OCI-LY3 (cell line): ENCODE measurements at regions not wholly inside any gene's neighbourhood (a gene's known extent, or its start where the extent isn't known, plus 50 kb on each side); places are given as distances from the start of the nearest gene placed in this dataset.

Source experiments
- H2AFZ ChIP-seq: fragments of 200-600, 300-600 bp; shearing (Covaris generic); 2 replicates; pipeline ENCODE4 v1.6.0; 2014; ENCODE audit warnings: antibody characterized with exemption, low read depth, low read length
- H3K27ac ChIP-seq: fragments of 200-600, 300-600 bp; sonication (generic); 2 replicates; pipeline ENCODE4 v1.5.1; 2014; ENCODE audit warnings: mild to moderate bottlenecking, low read length, moderate library complexity, mixed read lengths
- H3K27me3 ChIP-seq: fragments of 200-600, 300-600 bp; sonication (generic); 2 replicates; pipeline ENCODE4 v1.6.1; 2014; ENCODE audit warnings: low read depth, low read length, mixed read lengths
- H3K36me3 ChIP-seq: fragments of 200-600, 300-600 bp; sonication (generic); replicated peaks from 2 replicates; pipeline ENCODE3; 2014; ENCODE audit warnings: low read depth, low read length, mixed read lengths
- H3K4me1 ChIP-seq: fragments of 300-600, 200-600 bp; sonication (generic); 2 replicates; pipeline ENCODE4 v1.6.1; 2014; ENCODE audit warnings: low read length, mixed read lengths
- H3K4me2 ChIP-seq: fragments of 200-600, 300-600 bp; sonication (generic); 2 replicates; pipeline ENCODE4 v1.6.1; 2014; ENCODE audit warnings: low read length, mixed read lengths
- H3K4me3 ChIP-seq: fragments of 300-600, 200-600 bp; sonication (generic); 2 replicates; pipeline ENCODE4 v1.5.1; 2014; ENCODE audit warnings: antibody characterized with exemption, mild to moderate bottlenecking, low read length, moderate library complexity
- H3K79me2 ChIP-seq: fragments of 300-600, 200-600 bp; shearing (Covaris generic); 2 replicates; pipeline ENCODE4 v1.6.1; 2014; ENCODE audit warnings: mild to moderate bottlenecking, low read length, mixed read lengths
- H3K9ac ChIP-seq: fragments of 300-600, 200-600 bp; shearing (Covaris generic); 2 replicates; pipeline ENCODE4 v1.6.0; 2014; ENCODE audit warnings: mild to moderate bottlenecking, low read length, moderate library complexity
- H3K9me3 ChIP-seq: fragments of 200-600, 300-600 bp; shearing (Covaris generic); 2 replicates; pipeline ENCODE4 v1.6.1; 2014; ENCODE audit warnings: low read length, mixed read lengths; ENCODE audit not compliant: insufficient read depth
- H4K20me1 ChIP-seq: fragments of 200-600, 300-600 bp; sonication (generic); 2 replicates; pipeline ENCODE4 v1.6.1; 2016; ENCODE audit warnings: low read length, mixed read lengths; ENCODE audit not compliant: insufficient read depth
- CTCF ChIP-seq: fragments of 200-600, 300-600 bp; sonication (generic); IDR thresholded peaks from 2 replicates; pipeline ENCODE4 v1.5.1; 2014; ENCODE audit warnings: antibody characterized with exemption, low read length, low read depth
- EZH2phosphoT487 ChIP-seq: fragments of 200-600 bp; shearing (Covaris generic); IDR thresholded peaks from 2 replicates; pipeline ENCODE4 v1.6.1; 2018; ENCODE audit warnings: antibody characterized with exemption, mixed run types, low read depth

GRCh38 chr4:43238008-43238407 lies 345.5 kb downstream of the GRXCR1 start:
- Histone ChIP-seq H3K27ac (no peak overlapping the region), H3K9ac (no peak overlapping the region), H4K20me1 (no peaks in the 10 kb centered on the region), H2AFZ (no peak overlapping the region), H3K79me2 (no peaks in the 10 kb centered on the region), H3K4me3 (no peak overlapping the region), H3K4me1 (no peaks in the 10 kb centered on the region), H3K4me2 (no peak overlapping the region), H3K9me3 (no peaks in the 10 kb centered on the region), H3K36me3 (no peaks in the 10 kb centered on the region), H3K27me3 (no peaks in the 10 kb centered on the region)
- no peak for TF ChIP-seq EZH2phosphoT487
- no peak for TF ChIP-seq CTCF

GRCh38 chr4:43238585-43238984 lies 346.1 kb downstream of the GRXCR1 start:
- H3K27ac ChIP-seq, result no peak overlapping the region
- H3K4me1 ChIP-seq, result peaks cover 1% of the 10 kb centered on the region
- H3K4me2 ChIP-seq, result no peak overlapping the region
- no peaks in the 10 kb centered on the region for H3K27me3 ChIP-seq
- no peak overlapping the region for H3K9ac ChIP-seq
- H3K79me2 ChIP-seq, result no peaks in the 10 kb centered on the region
- H2AFZ ChIP-seq, result no peak overlapping the region
- H3K36me3 ChIP-seq, result no peaks in the 10 kb centered on the region
- no peak for TF ChIP-seq EZH2phosphoT487
- TF ChIP-seq CTCF, result no peak
- H3K4me3 ChIP-seq, result no peak overlapping the region
- no peaks in the 10 kb centered on the region for H3K9me3 ChIP-seq
- no peaks in the 10 kb centered on the region for H4K20me1 ChIP-seq

- H3K27me3 ChIP-seq, result no peaks in the 10 kb centered on the region
Observed at GRCh38 chr4:43241104-43241503, 348.6 kb downstream of the GRXCR1 start.

GRCh38 chr4:43242606-43243005 lies 350.1 kb downstream of the GRXCR1 start:
- no peak overlapping the region for H3K27ac ChIP-seq
- H3K4me2 ChIP-seq, result no peak overlapping the region
- H2AFZ ChIP-seq, result no peak overlapping the region

More at GRCh38 chr4:43241104-43241503, 348.6 kb downstream of the GRXCR1 start:
- Histone ChIP-seq H3K4me1 (peaks cover 20% of the 10 kb centered on the region), H3K4me2 (no peak overlapping the region), H3K27ac (no peak overlapping the region), H2AFZ (no peak overlapping the region), H3K9ac (no peak overlapping the region), H3K4me3 (no peak overlapping the region), H3K79me2 (no peaks in the 10 kb centered on the region), H3K36me3 (no peaks in the 10 kb centered on the region), H4K20me1 (no peaks in the 10 kb centered on the region), H3K9me3 (no peaks in the 10 kb centered on the region)
- TF ChIP-seq CTCF, result no peak
- no peak for TF ChIP-seq EZH2phosphoT487

More at GRCh38 chr4:43242606-43243005, 350.1 kb downstream of the GRXCR1 start:
- Histone ChIP-seq H3K79me2 (no peaks in the 10 kb centered on the region), H3K4me3 (no peak overlapping the region), H4K20me1 (no peaks in the 10 kb centered on the region), H3K27me3 (no peaks in the 10 kb centered on the region), H3K9ac (no peak overlapping the region), H3K4me1 (peaks cover 20% of the 10 kb centered on the region), H3K36me3 (no peaks in the 10 kb centered on the region), H3K9me3 (no peaks in the 10 kb centered on the region)
- TF ChIP-seq EZH2phosphoT487 (no peak), CTCF (no peak)
